GM10248 (cell line): ENCODE measurements at regions not wholly inside any gene's neighbourhood (a gene's known extent, or its start where the extent isn't known, plus 50 kb on each side); places are given as distances from the start of the nearest gene placed in this dataset.
"Not testable (repeated sequence)": the region's sequence is repeated elsewhere in the genome, so short reads cannot be mapped to it uniquely, and the experiment has no call there.

Experiments used
- CTCF ChIA-PET: fragments of 300-600 bp; sonication (Branson Sonifier 250); formaldehyde crosslinking; extraction: SDS; loops from one replicate; lab custom pipeline; 2021; ENCODE audit warnings: antibody characterized with exemption; lab: Yijun Ruan, JAX
- POLR2A ChIA-PET: fragments of 350-650 bp; sonication (Branson Sonifier 250); formaldehyde crosslinking; extraction: SDS; loops from one replicate; lab custom pipeline; 2020; ENCODE audit warnings: antibody characterized with exemption; lab: Yijun Ruan, JAX
- DNase-seq: peaks from one replicate; pipeline ENCODE4 v3.0.0; 2012; ENCODE audit errors: extremely low spot score
- TF ChIP-seq, protein P1 (sequence below): IDR thresholded peaks from 2 replicates; pipeline ENCODE4 v1.5.1; 2012; ENCODE audit warnings: mild to moderate bottlenecking, low read depth; ENCODE audit errors: extremely low read depth, missing control alignments, control extremely low read depth

GRCh38 chr16:18080658-18081363, 255.7 kb downstream of the NPIPA8 start:
- CTCF ChIA-PET, DNase-seq, POLR2A ChIA-PET: not testable (repeated sequence)

DNA sequence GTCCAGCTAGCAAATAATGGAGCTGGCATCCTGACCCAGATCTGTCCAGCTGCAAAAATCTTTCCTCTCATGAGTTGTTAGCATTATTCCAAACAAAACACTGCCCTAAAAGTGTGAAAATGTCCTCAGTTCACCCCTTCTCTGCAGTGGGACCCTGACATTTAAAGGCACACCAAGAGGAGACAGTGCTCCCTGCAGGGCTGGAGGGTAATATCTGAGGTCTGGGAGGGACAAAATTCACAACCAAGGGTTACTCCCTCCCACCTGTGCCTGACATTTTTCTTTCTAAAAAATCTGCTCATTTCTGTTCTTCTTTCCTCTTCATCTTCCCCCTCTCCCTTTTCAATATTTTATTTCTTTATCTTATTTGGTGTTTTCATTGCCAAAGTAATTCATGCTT, 258.6 kb downstream of the NPIPA8 start:
- POLR2A ChIA-PET, DNase-seq, CTCF ChIA-PET: not testable (repeated sequence)

DNA sequence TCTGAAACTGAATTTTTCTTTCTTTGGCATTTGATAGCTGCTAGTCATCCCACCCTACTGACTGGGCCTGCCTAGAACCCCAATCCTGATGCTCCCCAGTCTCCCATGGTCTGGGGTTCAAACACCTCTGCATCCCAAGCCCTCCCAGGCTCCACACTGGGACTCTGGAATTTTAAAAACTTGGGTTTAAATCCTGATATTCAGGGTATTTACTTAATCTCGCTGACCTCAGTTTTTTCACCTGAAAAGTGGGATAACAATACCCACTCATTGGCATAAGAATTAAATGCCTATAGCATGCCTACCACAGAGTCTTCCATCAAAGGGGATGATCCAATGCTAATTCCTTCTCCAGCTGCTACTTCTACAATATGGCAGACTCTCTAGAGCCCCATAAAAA, 264.4 kb downstream of the NPIPA8 start:
- CTCF ChIA-PET: no interaction called here
- TF ChIP-seq, protein P1, sequence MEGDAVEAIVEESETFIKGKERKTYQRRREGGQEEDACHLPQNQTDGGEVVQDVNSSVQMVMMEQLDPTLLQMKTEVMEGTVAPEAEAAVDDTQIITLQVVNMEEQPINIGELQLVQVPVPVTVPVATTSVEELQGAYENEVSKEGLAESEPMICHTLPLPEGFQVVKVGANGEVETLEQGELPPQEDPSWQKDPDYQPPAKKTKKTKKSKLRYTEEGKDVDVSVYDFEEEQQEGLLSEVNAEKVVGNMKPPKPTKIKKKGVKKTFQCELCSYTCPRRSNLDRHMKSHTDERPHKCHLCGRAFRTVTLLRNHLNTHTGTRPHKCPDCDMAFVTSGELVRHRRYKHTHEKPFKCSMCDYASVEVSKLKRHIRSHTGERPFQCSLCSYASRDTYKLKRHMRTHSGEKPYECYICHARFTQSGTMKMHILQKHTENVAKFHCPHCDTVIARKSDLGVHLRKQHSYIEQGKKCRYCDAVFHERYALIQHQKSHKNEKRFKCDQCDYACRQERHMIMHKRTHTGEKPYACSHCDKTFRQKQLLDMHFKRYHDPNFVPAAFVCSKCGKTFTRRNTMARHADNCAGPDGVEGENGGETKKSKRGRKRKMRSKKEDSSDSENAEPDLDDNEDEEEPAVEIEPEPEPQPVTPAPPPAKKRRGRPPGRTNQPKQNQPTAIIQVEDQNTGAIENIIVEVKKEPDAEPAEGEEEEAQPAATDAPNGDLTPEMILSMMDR: no peak
- DNase-seq: no peak
- POLR2A ChIA-PET: no interaction called here

DNA sequence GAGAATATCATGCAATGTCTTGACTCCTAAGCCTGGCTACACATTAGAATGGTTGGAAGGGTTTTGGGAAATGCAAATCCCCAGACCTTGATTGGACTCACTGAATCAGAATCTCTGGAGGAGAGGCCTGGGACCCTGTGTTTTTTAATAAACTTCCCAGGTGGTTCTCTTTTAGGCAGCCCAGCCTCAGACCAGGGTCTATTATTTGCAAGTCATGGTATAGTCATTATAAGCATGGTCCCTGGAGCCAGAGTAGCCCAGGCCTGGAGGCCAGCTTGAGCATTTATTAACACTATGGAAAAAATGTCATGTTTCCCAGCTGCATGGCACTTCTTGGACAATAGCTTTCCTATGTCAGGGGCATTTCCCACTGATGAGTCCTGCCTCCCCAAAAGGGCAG, 266.9 kb downstream of the NPIPA8 start:
- POLR2A ChIA-PET: no interaction called here
- DNase-seq: no peak
- TF ChIP-seq, protein P1: no peak
- CTCF ChIA-PET: no interaction called here

DNA sequence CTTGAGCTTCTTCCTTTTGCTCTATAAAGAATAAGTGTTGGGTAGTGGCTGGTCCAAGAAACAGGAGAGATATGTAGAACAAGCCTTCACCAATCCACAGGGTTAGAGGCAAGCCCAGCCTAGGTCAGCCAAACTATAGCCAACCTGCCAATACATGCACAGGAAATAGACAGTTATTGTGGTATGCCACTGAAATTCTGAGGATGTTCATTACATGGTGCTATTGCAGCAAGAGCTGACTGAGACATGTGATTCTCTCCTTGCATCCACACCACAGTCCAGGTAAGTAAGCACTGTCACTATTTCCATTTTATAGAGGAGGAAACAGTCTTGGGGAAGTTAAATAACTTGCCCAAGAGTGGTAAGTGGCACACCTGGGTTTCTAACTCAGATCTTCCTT, 268.1 kb downstream of the NPIPA8 start:
- no peak for DNase-seq
- CTCF ChIA-PET: interaction anchor here (0.9 kb wide), 1 partner anchor 28 kb away, joined by 3 read pairs; no protein-coding TSS in a partner anchor
- POLR2A ChIA-PET: no interaction called here
- TF ChIP-seq, protein P1: no peak

DNA sequence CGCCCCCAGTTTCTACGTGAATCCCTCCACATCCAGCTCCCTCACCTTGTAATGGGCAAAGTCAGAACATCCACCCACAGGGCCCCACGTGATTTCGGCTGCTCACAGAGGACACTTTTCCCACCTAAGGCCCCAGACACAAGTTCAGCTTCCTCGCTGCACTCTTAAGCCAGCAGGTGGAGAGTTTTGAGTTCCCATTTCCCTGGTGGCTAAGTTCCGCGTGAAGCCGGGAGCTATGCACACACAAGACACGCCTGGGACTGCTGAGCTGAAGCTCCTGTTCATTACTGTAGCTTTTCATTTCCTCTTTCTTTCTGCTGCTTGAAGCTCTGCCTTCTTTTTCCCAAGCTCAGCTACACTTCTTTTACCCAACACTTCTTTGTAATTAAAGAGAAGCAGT, 273.8 kb downstream of the NPIPA8 start:
- TF ChIP-seq, protein P1: no peak
- CTCF ChIA-PET: no interaction called here
- DNase-seq: no peak
- POLR2A ChIA-PET: no interaction called here

DNA sequence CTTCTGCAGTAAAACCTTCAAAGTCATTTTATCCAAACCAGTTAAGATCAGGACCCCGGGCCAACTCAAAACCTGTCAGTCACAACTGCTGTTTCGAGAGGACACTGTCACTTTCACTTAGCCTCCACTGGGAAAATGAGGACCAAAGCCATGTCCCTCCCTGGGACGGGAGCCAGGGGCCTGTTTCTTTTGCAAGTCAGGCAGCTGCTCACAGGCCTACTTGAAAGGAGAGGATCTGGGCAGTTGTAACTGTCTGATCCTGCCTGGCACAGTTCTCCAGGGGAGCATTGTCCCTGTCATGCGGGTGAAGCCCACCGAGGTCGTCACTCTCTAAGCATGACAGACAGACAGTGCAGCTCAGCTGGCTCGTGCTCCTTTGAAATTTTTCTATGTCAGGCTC, 276.2 kb downstream of the NPIPA8 start:
- ChIA-PET CTCF (no interaction called here), POLR2A (no interaction called here)
- TF ChIP-seq, protein P1: no peak
- no peak for DNase-seq

DNA sequence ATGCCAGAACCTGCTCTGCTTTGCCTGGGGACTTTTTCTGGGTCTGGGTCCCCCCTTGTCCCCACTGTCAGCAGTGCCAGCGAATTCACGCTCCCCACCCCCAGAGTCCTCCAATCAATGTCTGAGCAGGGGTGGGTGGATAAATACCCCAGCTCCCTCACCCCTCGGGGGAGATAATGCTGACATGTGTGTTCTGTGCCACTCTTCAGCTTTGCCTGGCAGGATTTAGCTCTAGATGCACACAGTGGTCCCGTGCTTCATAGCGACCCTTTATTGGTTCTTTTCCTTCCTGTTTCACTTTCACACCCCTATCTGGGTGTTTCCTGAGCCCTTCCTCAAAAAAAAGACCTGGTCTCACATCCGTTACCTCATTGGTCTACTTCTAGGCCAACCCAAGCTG, 277.0 kb downstream of the NPIPA8 start:
- CTCF ChIA-PET: no interaction called here
- POLR2A ChIA-PET: no interaction called here
- TF ChIP-seq, protein P1: no peak
- no peak for DNase-seq
